Body of pancreas (tissue), 4 donors: ENCODE measurements at regions not wholly inside any gene's neighbourhood (a gene's known extent, or its start where the extent isn't known, plus 50 kb on each side); places are given as distances from the start of the nearest gene placed in this dataset.

Experiments
- ATAC-seq: fragments of 150-250 bp; one replicate; pipeline ENCODE4 v1.9.1; 2016
- DNase-seq, 4 donors: peaks; one replicate each; pipeline ENCODE4 v3.0.0-alpha.2; 2019
- H3K27ac ChIP-seq, 4 donors: fragments of 200-600 bp; sonication (generic); 1 replicate in 3 of 4; 2 replicates in 1 of 4; pipeline versions ENCODE4 v1.5.1 to v1.6.1; 2016 to 2019; ENCODE audit warnings: mild to moderate bottlenecking in 1 of 4, mixed read lengths in 1 of 4, moderate library complexity in 1 of 4
- H3K27me3 ChIP-seq, 2 donors: fragments of 200-600 bp; sonication (generic); one replicate each; pipeline ENCODE4 v1.6.0; 2016; ENCODE audit warnings: mild to moderate bottlenecking in 1 of 2
- H3K36me3 ChIP-seq, 2 donors: fragments of 200-600 bp; sonication (generic); replicated peaks in 1 of 2; 2 replicates each; pipeline ENCODE4 v1.5.1; 2016; ENCODE audit warnings: low read depth in 2 of 2; ENCODE audit not compliant: insufficient read depth in 1 of 2
- H3K4me1 ChIP-seq: fragments of 200-600 bp; sonication (generic); one replicate; pipeline ENCODE4 v1.6.0; 2016
- H3K4me3 ChIP-seq, 2 donors: fragments of 200-600 bp; sonication (generic); 1 replicate in 1 of 2; 2 replicates in 1 of 2; pipeline ENCODE4 v1.5.1; 2016 to 2019
- H3K9me3 ChIP-seq, 3 donors: fragments of 200-600 bp; sonication (generic); 1 replicate in 2 of 3; 2 replicates in 1 of 3; pipeline ENCODE4 v1.5.1; 2016
- CTCF ChIP-seq, 7 experiments: fragments of 450-650 bp in 4 of 7; fragments of 200-600 bp in 3 of 7; sonication (generic) in 3 of 7; IDR thresholded peaks; one replicate each; pipeline ENCODE4 v1.5.1; 2016 to 2019; ENCODE audit warnings: antibody characterized with exemption in 7 of 7
- POLR2A ChIP-seq, 3 donors: fragments of 450-650 bp; IDR thresholded peaks; one replicate each; pipeline ENCODE4 v1.6.1; 2016; ENCODE audit warnings: antibody characterized with exemption in 3 of 3, mild to moderate bottlenecking in 2 of 3
- WGBS, 2 donors: methylation state at CpG; one replicate each; pipeline ENCODE4 v1.1.5; 2017; 5-methylcytosine and 5-hydroxymethylcytosine counted together
- intact Hi-C: fragments of 100-400 bp; cut with DNase I; formaldehyde crosslinking; loops from one replicate; pipeline ENCODE4 v1.15.1; 2023

DNA sequence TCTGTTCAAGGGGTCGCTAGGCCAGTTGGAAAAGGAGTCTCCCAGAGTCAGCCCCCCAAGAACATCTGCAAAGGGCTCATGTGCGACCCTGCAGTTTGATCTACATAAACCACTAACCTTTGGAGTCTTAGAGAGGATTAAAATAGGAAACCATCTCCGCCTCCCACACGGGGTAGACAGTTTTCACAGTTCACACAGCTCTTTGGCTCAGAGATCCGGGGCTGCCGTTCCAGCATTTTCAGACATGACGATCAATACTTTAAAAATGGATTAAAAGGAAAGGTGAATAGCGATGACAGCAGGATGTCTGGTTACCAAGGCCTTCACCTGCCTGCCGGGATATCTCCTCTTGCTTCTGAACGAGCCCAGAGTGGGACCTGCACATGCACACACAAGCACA is 59.8 kb upstream of the BCL11B start:
- Histone ChIP-seq H3K27ac (no peak overlapping the region), H3K27me3 (no peaks in the 10 kb centered on the region), H3K36me3 (no peaks in the 10 kb centered on the region), H3K4me1 (peaks cover 16% of the 10 kb centered on the region), H3K4me3 (no peak overlapping the region), H3K9me3 (no peaks in the 10 kb centered on the region)
- WGBS, 2 donors, result 64 to 74% methylated on average over 10 of the region's 10 CpGs
- DNase-seq (no peak), ATAC-seq (no peak)
- TF ChIP-seq CTCF (IDR thresholded peaks at IDR 0.05) (no peak), POLR2A (IDR thresholded peaks at IDR 0.05) (no peak)
- intact Hi-C loops, result no loop called here

- no peak overlapping the region for H3K4me3 ChIP-seq
- DNase-seq (no peak), ATAC-seq (no peak)
- H3K27ac ChIP-seq, result no peak overlapping the region
- peaks cover 16% of the 10 kb centered on the region for H3K4me1 ChIP-seq
- no peaks in the 10 kb centered on the region for H3K27me3 ChIP-seq
- TF ChIP-seq CTCF (IDR thresholded peaks at IDR 0.05) (no peak), POLR2A (IDR thresholded peaks at IDR 0.05) (no peak)
- no peaks in the 10 kb centered on the region for H3K9me3 ChIP-seq
- WGBS, 2 donors, result 89 to 94% methylated on average over 12 to 17 of the region's 17 CpGs
- intact Hi-C loops, result no loop called here
- H3K36me3 ChIP-seq, result no peaks in the 10 kb centered on the region
Observed at GRCh38 chr14:99330316-99331240, 58.6 kb upstream of the BCL11B start.

DNA sequence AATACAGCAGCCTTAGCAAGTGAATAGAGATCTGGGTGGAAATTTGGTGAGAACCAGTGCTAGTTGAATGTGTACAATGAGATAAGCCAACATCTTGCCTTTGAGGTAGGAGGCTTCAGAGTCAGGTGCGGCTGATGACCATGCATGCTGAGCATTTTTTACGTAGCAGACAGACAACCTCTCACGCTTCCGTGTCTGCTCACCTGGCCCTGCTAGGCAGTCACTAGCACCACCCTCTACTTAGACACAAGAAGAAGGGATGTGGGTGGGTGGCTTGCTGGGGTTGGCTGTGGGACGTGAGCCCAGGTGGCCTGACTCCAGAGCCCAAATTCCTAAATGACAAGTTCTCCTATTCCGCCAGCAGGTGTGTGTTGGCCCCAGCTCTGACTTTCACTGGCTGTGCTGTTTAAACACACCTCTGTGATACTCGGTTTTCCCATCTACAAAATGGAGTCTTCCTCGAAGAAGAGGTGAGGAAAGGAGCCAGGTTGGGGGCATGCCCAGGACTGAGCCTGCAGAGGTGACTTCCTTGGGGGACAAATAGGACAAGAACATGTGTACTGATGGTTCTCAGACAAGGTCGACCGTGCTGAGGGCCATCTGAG is 57.8 kb upstream of the BCL11B start:
- H3K9me3 ChIP-seq, result no peaks in the 10 kb centered on the region
- H3K4me3 ChIP-seq, result no peak overlapping the region
- ATAC-seq, result no peak
- no peak overlapping the region for H3K27ac ChIP-seq
- DNase-seq, result no peak
- intact Hi-C loops, result loop anchor here (10.0 kb wide), 1 partner anchor 95 kb away; no protein-coding TSS in a partner anchor
- TF ChIP-seq CTCF (IDR thresholded peaks at IDR 0.05) (no peak), POLR2A (IDR thresholded peaks at IDR 0.05) (no peak)
- peaks cover 16% of the 10 kb centered on the region for H3K4me1 ChIP-seq
- H3K27me3 ChIP-seq, result no peaks in the 10 kb centered on the region
- H3K36me3 ChIP-seq, result no peaks in the 10 kb centered on the region
- WGBS, 2 donors, result 62 to 64% methylated on average over 8 to 10 of the region's 10 CpGs

DNA sequence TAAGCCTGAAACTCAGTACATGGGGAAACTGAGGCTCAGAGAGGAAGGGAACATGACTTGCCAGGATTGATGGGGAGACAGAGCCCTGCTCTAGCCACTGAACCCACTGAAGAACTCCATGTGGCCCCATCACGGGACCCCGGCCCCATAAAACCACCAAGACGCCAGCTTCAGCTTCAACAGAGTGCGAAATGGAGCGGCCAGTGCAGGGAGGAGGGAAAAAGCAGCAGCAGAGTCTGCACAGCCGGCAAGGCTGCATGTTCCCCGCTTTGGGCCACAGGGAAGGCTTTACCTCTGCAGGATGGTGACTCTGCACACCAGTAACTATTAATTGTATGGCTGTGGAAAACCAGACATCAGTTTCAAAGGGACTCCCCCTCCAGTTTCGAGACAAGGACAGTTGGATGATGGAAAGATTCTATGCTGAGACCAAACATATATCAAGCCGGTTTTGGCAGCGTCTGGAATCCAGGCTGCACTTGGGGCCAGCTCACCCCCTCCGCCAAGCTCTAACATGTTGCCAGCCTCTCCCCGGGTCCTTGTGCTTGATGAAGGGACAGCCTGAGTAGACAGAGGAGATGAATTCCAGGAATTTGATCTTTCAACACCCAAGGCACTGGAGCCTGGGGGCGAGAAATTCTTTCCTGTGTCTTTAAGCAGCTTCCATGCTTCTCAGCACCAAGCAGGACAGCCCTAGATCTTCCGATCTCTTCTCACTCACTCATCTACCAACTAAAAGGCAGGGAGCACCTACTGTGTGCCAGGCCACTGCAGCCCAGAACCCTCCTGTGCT is 55.7 kb upstream of the BCL11B start:
- no peaks in the 10 kb centered on the region for H3K36me3 ChIP-seq
- no peak for ATAC-seq
- DNase-seq, result no peak
- H3K4me3 ChIP-seq, result no peak overlapping the region
- H3K27ac ChIP-seq, result no peak overlapping the region
- intact Hi-C loops, result loop anchor here (10.0 kb wide), 1 partner anchor 97 kb away; no protein-coding TSS in a partner anchor
- TF ChIP-seq POLR2A (IDR thresholded peaks at IDR 0.05) (no peak), CTCF (IDR thresholded peaks at IDR 0.05) (no peak)
- no peaks in the 10 kb centered on the region for H3K9me3 ChIP-seq
- whole genome bisulfite sequencing, 2 donors, result 51 to 59% methylated on average over 12 to 14 of the region's 14 CpGs
- no peaks in the 10 kb centered on the region for H3K4me1 ChIP-seq
- H3K27me3 ChIP-seq, result no peaks in the 10 kb centered on the region
